HuH-7.5 (cell line): ENCODE measurements at regions not wholly inside any gene's neighbourhood (a gene's known extent, or its start where the extent isn't known, plus 50 kb on each side); places are given as distances from the start of the nearest gene placed in this dataset.
"Not testable (repeated sequence)": the region's sequence is repeated elsewhere in the genome, so short reads cannot be mapped to it uniquely, and the experiment has no call there.

ENCODE experiments used
- DNase-seq: peaks from one replicate; pipeline ENCODE4 v3.0.0; 2011; ENCODE audit warnings: low spot score

DNA sequence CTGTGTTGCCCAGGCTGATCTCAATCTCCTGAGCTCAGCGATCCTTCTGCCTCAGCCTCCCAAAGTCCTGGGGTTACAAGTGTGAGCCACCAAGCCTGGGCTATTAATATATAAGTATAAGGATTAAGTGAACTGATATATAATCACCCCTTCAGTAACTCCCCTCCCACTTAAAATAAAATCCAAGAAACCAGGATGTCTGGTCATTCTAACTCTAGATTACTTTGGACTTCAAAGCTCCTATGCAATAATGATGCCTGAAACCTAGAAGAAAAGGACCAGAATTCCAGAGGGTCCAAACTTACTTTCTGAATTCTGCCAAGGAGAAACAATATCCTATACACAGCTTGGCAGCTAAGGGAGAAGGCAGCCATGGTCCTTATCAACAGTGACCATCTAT lies 206.8 kb upstream of the ZNF217 start:
- DNase-seq, result no peak

- DNase-seq, result no peak
Measured at GRCh38 chr20:53797085-53797484, 203.4 kb upstream of the ZNF217 start.

- DNase-seq, result no peak
Measured at GRCh38 chr20:53795170-53795569, 201.5 kb upstream of the ZNF217 start.

DNA sequence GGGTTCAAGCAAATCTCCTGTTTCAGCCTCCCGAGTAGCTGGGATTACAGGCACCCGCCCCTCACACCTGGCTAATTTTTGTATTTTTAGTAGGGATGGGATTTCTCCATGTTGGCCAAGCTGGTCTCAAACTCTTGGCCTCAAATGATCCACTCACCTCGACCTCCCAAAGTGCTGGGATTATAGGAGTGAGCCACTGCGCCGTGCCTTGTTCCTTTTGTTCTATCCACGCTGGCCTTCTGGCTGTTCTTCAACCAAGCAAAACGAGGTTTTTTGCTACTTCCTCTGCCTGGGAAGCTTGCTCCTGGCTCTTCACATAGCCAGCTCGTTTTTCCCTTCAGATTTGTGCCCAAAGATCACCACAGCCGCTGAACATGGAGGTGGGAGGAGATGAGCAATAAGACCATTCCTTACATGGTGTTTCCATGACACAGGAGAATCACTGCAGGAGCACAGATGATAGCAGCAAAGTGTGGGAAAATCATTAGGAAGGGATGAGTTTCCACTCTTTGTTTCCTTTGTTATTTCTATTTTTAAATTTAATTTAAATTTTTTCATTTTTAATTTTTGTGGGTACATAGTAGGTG lies 201.0 kb upstream of the ZNF217 start:
- DNase-seq, result no peak

- no peak for DNase-seq
Measured at GRCh38 chr20:53793783-53794383, 200.2 kb upstream of the ZNF217 start.

DNA sequence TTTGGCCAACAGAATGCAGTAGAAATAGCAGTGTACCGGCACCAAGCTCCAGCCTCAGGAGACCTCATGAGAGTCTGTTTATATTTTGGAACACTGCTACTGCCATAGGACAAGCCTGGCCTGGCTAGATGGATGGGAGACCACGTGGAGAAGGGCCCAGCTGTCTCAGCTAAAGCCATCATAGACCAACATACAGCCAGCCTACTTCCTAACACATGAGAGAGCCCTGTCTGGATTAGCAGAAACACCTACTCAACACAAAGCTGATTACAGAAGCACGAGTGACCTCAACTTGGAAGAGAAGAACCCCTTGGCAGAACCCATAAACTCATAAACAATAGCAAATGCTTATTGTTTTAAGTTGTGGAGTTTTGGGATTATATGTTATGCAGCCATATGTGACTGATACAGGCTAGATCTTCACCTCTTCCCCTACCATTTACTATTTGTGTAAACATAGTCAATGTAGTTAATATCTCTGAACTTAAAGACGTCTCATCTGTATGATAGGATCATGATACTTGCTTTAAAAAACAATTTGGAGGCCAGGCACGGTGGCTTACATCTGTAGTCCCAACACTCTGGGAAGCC lies 199.4 kb upstream of the ZNF217 start:
- DNase-seq, result no peak

DNA sequence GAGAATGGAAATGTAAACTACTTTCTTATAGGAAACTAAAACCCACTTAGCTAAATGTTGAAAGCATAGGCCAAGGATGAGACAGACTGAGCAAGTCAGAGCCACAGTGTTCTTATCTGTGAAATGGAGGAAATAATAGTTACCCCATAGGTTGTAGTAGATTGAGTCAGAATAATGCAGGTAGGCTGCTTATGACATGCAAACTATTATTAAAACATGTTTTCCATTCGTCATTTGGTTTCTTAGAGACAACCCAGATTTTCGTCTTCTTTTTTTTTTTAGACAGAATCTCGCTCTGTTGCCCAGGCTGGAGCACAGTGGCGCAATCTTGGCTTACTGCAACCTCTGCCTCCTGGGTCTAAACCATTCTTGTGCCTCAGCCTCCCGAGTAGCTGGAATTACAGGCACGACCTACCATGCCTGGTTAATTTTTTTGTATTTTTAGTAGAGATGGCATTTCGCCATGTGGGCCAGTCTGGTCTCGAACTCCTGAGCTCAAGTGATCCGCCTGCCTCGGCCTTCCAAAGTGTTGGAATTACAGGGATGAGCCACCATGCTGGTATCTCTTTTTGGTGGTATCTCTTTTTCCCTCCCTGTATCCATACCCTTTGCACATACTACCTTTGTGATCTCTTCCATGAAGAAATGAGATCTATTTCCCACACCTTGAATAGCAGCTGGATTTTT lies 196.5 kb upstream of the ZNF217 start:
- DNase-seq, result no peak

DNA sequence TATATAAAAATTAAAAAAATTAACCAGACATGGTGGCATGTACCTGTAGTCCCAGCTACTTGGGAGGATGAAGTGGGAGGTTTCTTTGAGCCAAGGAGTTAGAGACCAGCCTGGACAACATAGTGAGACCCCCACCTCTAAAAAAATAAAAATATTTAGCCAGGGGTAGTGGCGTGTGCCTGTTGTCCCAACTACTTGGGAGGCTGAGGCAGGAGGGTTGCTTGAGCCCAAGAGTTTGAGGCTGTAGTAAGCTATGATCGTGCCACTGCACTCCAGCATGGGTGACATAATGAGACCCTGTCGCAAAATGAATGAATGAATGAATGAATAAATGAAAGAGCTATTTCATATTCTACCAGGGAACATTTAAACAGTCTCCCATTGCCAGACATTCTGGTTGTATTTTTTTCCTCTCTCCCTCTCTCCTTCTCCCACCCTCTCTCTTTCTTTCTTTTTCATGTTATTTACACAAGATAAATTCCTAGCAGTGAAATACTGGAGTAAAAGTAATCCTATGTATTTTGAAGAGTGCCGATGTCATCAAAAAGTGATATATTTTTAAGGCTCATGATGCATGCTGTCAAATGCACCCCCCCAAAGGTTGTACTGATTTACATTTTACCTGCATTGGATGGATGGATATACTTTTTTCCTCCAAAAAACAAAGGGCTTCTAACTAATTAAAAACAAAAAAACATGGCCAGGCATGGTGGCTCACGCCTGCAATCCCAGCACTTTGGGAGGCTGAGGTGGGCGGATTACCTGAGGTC lies 194.8 kb upstream of the ZNF217 start:
- no peak for DNase-seq

DNA sequence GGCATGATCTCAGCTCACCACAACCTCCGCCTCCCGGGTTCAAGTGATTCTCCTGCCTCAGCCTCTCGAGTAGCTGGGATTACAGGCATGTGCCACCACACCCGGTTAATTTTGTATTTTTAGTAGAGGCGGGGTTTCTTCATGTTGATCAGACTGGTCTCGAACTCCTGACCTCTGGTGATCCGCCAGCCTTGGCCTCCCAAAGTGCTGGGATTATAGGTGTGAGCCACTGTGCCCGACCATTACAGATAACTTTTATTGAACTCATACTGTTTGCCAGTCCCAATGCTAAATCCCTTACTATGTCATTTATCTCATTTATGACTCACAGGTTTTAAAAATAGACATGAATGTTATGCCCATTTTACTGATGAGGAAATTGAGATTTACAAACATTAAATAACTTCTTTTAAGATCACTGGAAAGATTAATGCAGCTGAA lies 193.9 kb upstream of the ZNF217 start:
- DNase-seq, result not testable (repeated sequence)

DNA sequence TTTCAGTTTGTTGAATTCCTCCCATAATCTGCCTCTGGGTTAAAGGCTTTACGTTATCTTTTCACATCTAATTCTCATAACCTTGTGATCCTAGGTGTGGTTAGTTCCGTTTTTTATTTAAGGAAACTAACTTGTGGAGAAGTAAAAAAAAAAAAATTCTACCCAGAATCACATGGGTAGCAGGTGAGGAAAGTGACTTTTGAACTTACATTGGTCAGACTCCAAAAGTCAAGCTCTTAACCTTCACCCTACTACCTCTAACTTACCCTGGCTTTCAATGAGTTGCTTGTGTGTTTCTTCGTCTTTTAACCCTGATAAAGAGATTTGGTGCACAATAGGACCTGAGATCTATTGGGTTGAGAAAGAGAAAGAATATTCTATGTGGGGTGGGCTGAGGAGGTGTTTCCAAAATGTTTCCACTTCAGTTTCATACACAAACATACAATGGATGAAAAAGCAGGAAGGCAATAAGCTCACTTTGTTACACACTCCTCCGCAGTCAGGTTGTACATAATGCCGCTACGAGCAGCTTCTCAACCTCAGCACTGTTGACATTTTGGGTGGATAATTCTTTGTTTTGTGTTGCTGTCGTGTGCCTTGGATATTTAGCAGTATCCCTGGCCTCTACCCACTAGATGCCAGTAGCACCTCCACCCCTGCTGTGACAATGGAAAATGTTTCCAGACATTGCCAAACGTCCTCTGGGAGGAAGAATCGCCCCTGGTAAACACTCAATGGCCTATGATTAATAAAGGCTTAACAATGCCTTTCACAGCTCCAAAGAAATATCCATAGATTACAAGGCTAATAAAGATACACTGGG lies 193.0 kb upstream of the ZNF217 start:
- DNase-seq, result no peak

DNA sequence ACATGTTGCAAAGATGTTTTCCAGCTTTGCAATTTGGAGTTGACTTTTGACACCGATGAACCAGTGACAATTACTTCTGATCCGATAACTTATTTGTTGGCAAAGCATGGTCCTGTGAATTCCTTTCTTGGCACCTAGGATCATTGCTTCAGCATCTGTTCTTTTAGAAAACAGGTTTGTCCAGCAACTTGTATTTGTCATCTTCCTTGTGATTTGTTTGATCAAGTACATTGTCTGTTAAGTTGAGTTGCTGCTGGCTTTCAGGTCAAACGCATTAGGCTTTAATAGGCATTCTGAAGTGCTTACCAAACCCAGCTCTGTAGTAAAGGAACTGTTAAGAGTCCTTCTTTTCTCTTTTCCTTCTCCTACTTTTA lies 192.4 kb upstream of the ZNF217 start:
- DNase-seq, result peak; percentile 94

DNA sequence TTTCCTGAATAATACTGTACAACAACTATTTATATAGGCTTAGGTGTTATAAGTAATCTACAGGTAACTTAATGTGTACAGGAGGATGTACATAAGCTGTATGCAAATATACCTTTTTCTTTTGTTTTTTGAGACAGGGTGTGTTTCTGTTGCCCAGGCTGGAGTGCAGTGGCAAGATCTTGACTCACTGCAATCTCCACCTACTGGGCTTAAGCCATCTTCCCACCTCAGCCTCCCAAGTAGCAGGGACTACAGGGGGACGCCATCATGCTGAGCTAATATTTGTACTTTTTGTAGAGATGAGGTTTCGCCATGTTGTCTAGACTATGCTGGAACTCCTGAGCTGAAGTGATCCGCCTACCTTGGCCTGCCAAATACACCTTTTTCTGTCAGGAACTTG lies 191.7 kb upstream of the ZNF217 start:
- DNase-seq, result no peak

DNA sequence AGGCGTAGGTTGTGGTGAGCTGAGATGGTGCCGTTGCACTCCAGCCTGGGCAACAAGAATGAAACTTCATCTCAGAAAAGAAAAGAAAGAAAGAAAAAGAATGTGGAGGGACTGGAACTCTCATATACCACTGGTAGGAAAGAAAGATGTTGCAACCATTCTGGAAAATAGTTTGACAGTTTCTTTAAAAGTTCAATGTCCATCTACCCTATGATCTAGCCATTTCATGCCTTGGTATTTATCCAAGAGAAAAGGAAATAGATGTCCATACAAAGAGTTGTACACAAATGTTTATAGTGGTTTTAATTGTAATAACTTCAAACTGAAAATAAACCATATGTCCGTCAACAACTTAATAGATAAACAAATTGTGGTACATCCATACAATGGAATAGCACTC lies 190.1 kb upstream of the ZNF217 start:
- DNase-seq, result no peak

GRCh38 chr20:53782612-53783246 lies 189.1 kb upstream of the ZNF217 start:
- DNase-seq, result no peak

- no peak for DNase-seq
Measured at GRCh38 chr20:53779822-53780221, 186.2 kb upstream of the ZNF217 start.

GRCh38 chr20:53778736-53779135 lies 185.1 kb upstream of the ZNF217 start:
- DNase-seq, result no peak

DNA sequence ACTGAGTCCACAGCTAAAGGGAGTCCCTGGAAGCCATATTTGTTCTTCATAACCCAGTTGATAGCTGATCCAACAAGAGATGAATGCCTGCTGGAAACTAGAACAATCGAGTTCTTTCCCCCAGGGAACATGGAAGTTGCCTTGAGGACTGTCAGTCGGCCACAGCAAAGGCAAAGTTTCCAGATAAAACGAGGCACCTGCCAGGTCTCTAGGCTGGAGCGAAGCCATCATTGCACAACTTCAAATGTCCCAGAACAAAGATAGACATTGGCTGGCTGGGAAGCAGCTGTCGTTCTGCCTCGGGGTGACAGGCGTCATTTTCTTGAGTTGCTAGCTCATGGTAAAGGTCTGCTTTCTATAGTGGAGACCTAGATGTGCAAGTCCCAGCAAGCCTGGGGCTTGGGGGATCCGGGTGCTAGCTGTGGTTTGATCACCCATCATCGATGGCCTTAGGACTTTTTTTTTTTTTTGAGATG lies 184.4 kb upstream of the ZNF217 start:
- DNase-seq, result no peak

- DNase-seq, result not testable (repeated sequence)
Measured at GRCh38 chr20:53777402-53777801, 183.8 kb upstream of the ZNF217 start.

DNA sequence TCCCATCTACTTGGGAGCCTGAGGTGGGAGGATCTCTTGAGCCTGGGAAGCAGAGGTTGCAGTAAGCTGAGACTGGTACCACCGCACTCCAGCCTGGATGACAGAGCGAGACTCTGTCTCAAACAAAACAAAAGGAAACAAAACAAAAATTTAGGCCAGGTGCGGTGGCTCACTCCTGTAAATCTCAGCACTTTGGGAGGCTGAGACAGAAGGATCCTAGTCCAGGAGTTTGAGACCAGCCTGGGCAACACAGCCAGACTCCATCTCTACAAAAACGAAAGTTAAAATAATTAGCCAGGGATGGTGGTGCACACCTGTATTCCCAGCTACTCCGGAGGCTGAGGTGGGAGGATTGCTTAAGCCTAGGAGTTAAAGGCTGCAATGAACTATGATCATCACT lies 183.2 kb upstream of the ZNF217 start:
- DNase-seq, result no peak

GRCh38 chr20:53774461-53775203 lies 181.0 kb upstream of the ZNF217 start:
- DNase-seq, result no peak
